GM19240 (cell line): ENCODE measurements at regions not wholly inside any gene's neighbourhood (a gene's known extent, or its start where the extent isn't known, plus 50 kb on each side); places are given as distances from the start of the nearest gene placed in this dataset.
A peak's percentile ranks its signal among the peaks of the same experiment; 100 is the strongest.
"Not testable (repeated sequence)": the region's sequence is repeated elsewhere in the genome, so short reads cannot be mapped to it uniquely, and the experiment has no call there.

ENCODE experiments used
- DNase-seq: peaks from one replicate; pipeline ENCODE4 v3.0.0; 2011; ENCODE audit warnings: low spot score; ENCODE audit not compliant: insufficient read length

DNA sequence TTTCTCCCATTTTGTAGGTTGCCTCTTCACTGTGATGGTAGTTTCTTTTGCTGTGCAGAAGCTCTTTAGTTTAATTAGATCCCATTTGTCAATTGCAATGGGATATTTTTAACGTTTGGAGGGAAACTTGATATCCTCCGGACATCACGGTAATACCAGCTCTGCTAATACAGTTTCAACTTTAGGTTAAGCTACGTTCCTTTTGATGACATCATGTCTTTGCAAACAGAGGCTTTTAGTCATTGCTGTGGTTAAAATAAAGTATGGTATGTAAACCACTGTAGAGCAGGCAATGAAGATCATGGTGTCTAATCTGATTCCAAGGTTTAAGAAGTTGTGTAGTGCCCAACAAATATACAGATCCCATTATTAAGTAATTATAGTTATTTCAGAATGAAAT is 168.0 kb upstream of the CHD6 start:
- DNase-seq, result no peak

DNA sequence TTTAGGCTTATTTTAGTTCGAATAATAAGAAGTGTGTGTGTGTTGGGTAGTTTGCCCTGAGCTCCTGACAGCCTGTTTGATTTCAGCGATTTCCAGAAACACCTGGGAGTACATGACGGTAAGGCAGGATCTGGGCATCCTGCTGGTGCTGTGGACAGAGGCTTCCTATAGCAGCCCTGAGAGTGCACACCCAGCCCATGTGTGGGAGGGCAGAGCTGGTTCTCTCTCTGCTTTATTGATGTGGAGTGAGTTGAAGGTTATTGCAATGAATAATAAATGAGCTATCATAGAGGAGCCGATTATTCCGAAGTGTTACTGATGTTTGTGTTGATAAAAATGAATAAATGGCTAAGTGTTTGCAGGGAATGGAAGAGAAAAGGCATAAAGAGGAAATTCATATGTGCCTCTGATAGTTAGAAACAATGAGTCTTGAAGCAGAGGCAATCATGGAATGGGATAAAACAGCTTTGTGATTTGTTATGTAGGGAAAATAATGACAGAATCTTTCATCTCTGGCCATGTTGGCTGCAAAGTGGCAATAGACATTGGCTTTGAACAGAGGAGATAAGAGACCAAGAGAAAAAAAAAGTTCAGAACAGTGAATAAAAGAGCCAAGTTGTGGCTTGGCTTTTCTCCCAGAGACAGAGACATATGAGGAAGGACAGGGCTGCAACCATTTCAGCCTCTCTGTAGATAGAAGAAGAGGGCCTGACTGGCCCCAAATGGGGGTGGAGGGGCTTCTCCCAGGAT is 166.2 kb upstream of the CHD6 start:
- DNase-seq, result no peak

DNA sequence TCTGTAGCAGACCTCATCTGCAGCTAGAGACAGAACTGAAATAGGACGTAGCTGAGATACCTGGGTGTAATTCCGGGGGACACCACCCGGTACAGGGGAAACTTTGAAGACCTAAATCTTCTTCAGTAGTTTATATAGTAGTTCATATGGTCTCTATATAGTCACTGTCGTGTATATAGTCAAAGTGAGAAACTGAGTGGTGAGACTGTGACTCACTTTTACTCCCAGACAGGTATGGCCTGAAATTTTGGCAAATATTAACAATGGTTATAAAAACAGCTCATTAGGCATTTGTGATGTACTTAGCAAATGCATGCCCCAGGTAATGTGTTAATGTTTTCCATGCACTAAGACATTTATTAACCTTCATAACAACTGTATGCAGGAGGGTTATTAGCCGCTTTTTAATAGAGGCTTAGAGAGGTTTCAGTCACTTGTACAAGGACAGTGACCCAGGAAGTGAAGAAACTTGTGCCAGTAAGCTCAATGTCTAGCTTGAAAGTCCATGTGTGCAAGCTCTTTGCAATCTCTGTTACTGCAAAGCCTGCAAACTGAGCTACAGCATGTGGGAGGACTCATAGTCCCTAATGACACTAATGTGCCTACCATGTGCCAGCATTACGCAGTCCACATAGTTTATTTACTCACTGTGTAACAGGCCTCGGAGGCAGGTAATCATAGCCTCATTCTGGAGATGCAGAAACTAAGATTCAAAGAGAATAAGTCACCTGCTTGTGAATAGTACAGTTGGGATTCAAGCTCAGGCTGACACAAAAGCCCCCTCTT is 165.4 kb upstream of the CHD6 start:
- DNase-seq, result no peak

DNA sequence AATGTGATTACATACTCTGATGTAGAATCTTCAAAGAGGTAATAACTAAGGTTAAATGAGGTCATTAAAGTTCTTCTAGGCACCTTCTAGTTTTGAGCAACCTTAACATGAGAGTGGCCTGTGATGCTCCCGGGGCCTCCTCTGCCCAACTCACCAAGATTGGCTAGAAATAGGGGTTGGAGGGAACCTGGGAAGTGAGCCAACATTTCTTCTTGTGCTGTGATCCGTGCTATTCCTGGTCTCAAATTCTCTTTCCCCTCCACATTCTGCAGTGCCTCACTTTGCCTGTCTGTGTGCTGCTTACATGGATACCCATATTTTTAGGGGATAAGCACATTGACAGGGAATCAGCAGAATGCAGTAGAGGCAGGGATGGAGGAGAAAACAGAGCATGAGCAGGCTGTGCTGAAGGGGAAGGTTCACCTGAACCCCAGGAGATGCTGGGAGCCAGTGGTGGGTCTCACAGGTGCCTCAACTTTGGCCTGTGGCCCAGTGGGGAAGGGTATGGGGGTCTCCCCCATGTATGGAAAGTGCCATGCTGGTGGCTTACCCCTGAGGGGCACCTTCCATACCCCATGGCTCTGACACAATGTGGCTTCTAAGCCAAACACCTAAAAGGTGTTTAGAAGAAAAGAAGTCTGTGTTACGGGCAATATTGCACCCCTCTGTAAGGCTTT is 164.7 kb upstream of the CHD6 start:
- no peak for DNase-seq

DNA sequence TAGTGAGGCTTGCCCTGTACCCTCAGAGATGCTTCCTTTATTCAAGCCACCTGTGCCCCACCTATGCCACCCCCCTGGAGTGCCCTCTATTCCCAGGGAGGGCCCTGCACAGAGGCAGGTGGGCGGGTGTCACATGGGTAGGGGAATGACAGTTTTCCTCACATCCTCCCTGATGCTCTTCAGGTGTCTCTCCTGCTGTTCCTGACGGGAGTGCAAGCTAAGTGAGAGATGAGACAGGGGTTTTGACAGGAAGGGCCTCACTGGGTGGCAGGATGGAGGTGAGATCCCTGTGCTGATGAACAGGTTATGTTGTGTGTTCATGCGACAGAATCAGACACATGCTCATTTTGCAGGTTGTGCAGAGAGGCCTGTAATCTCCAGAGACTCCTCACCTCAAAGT is 164.1 kb upstream of the CHD6 start:
- DNase-seq, result no peak

DNA sequence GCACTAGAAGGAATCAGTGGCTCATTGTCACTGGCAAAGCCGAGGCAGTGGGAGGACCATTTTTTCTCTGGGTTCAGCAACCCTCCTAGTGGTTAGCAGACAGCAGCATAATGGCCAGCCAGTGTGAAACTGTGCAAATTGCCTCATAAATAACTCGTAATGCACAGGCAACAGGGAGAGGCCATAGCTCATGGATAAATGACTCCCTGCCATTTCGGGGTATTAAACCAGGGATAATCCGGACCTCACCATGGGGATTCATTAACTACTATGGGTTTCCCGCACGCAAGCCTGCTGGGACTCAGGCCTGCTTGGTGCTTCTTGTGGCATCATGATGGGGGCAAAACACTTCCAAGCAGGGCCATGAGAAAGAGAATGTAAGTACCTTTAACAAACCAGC is 158.2 kb upstream of the CHD6 start:
- no peak for DNase-seq

DNA sequence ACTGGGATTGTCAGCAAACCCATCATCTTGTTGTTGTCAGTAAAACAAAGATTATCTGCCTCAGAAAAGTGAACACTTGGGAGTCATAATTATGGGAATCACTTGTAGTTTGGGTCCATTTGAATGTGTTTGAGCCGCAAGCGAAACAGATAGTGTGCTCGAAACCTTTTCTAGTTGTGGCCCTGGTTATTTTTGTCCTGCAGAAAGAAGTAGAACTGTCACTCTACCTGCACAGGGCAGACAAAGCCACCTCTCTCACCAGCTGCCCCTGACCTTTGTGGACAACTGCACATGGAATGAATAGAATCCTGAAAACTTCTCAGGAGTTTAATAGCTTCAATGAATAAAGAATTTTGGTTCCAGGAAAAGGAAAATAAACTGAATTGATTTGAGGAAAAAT is 156.1 kb upstream of the CHD6 start:
- no peak for DNase-seq

DNA sequence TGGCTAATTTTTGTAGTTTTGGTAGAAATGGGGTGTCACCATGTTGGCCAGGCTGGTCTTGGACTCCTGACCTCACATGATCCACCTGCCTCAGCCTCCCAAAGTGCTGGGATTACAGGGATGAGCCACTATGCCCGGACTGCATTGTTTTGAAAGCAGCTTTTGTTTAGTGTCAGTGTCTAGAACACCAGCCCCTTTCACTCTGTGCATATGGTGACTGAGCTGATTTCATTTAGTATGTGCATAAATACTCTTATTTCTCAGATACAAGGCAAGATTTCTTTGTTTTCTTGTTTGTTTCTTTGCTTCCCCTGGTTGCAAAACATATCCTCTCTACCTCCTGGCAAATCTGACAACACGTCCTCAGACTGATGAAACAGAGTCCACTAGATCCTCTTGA is 152.8 kb upstream of the CHD6 start:
- no peak for DNase-seq

DNA sequence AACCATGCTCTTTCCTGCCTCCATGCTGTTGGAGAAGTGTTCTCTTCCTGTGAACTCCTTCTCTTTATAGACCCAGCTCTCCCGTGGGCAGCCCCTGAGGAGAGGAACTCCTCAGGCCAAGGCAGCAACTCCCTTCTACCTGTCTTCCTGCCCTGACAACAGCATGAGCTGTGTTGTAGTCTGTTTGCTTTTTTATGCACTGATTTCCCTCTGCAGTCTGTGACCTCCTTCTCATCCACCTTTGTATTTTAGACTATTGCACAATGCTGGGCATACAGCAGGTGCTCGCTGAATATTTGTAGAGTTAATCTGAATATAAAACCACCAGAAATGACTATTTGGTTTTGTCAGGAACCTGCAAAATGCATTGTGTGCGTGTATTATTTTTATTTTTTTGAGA is 152.2 kb upstream of the CHD6 start:
- no peak for DNase-seq

DNA sequence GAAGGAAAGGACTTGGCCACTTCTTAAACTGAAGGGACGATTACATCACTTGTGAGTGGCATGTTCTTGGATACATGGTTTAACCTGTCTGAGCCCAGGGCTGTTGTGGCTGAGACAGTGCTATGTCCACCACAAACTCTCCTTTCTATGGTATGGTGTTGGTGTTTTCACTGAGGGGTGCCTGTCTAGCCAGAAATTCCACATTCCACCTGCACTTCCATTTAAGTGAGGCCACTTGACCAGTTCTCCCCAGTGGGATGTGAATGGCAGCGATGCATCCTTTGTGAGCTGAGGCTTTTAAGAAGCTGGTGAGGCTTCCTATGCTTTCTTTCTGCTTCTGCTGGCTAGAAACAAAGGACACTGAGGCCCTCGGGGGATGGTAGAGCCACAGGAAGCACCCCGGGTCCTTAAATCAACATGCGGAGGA is 151.4 kb upstream of the CHD6 start:
- no peak for DNase-seq

DNA sequence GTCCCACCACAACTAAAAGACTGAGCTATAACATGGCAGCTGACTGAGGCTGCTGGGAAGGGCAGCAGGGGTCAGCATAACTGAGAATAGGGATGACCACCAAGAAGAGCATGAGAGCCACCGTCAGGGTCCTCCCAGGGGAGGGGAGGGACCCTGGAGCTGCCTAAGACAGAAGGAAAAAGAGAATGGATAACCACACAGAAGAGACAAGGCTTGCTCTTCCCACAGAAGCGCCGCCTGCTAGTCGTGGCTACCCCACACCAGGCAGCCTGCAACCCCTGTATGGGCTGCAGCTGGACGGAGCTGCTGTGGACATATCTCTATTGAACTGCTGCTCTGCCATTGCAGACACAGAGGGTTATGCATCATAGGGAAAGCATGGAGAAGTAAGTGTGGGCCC is 132.0 kb upstream of the CHD6 start:
- no peak for DNase-seq

DNA sequence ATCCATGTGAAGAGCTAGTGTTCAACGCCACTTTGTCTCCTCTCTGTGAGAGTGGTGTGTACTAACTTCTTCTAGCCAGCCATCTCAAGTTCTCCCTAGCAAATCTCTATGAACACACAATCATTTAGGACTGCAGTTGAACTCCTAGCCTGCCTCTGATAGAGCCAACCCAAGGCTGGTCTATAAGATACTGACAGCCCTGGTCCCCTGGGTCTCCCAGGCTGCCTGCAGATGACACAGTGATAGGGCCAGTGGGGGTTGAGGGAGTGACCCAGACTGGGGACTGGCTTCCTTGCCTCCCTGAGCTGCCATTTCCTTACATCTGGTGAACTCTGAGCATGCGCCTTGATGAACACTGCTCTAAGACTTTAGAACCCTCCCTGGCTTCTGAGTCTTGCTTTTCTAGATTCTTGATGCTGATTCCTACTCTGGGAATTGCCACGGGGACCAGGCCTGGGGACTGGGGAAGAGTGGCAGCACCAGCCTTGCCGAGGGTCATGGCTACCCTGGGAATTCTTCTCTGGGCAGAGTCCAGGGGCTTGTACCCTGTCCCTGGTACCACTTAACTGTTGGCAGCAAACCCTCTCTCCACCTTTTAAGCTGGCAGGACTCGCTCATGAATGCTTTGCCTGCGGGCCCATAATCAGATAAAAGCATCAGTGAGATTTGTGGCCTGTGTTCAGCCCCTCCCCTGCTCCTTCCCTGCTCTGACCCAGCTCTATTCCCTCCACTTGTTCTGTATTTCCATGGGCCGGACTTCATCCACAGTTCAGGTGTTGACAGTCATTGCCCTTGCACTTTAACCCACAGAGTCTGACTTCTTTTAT is 130.8 kb upstream of the CHD6 start:
- DNase-seq, result no peak

DNA sequence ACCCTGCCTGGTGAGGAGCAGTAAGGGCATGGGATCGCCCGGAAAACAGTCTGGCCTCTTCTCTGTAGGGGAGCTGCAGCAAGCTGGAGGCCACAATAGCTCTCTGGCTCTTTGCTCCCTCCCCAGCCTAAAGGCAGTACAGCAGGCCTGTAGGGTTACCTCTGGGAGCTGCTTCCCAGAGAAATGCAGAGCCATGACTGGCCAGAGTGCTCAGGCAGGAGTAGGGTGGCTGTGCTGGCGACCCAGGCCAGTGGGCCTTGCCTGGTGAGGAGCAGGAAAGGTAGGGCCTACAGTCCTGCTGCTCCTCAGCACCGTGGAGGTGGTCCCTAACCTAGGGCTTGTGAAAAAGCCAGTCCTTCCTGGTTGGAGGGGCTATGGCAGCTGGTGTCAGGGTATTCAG is 129.9 kb upstream of the CHD6 start:
- no peak for DNase-seq

DNA sequence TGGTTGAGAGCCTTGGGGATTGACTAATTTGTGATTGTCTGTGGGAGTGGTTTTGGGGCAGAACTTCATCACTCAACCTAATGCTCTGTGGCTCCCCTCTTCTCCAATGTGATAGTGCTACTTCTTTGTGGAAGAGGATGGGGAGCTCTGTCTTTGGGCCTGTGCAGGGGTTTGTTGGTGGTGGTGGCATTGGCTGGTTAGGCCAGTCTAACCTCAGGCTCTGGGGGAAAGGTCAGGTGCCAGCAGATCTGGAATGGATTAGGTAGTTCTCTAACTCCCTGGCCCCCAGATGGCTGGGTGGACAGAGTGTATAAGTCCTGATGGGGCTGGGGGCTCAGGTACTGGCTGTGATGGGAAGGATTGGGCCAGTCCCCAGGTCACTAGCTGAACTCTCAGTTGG is 129.0 kb upstream of the CHD6 start:
- no peak for DNase-seq

DNA sequence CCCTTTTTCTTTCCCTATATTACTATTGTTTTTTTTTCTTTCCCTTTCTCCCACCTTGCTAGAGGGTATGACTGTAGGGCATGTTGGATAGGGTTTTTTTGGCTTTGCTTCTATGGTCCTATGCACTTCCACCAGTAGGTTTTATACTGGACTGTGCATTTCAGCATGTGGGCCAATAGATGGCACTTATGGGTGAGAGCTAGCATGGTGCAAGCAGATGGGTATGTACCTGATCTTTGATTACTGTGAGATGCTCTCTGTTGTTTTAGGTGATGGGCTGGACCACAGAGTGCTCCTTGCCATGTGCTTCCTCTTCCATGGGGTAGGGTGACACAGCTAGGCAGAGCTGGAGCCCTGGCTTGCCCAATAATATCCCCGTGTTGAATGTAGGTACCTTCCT is 128.5 kb upstream of the CHD6 start:
- no peak for DNase-seq

DNA sequence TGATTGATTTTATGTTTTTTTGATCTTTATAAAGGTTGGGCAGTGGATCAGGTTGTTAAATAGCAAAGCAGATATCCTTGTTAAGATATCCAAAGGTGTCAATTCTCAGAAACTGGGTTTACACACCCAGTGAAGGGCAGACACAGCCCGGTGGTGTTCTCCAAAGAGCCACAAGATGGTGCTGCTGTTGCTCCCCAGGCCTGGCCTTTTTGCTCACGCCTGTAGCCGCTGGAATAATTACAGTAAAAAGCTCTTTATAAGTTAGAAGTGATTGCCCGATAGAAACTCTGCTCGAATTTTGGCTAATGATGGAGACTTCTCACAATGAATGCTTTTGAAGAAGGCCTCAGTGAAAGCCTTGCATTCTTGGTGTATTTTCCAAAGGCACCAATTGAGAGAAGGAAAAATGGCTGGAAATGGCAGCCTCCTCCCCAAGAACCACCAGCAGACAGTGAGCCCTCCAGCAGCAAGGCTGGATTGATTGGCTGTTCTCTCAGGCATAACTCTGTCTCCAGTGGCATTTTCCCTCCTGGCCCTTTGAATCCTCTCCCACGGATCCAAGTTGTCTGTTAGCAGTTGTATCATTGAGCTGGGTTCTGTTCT is 120.5 kb upstream of the CHD6 start:
- no peak for DNase-seq

DNA sequence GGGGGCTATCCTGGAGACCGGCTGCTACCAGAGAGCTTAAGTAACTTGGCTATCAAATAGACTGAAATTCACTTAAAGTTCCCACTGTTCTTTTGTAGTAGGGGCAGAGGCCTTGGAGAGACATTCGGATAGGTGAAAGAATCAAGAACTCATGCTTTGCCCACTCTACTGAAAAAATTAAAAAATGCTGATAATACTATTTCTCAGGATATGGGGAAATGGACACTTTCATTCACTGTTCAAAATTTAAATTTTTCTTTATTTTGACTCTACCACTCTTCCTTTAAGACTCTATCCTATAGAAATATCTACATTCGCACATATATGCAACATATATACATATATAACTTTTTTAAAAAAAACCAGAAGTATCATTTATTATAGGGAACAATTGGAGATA is 117.8 kb upstream of the CHD6 start:
- no peak for DNase-seq

DNA sequence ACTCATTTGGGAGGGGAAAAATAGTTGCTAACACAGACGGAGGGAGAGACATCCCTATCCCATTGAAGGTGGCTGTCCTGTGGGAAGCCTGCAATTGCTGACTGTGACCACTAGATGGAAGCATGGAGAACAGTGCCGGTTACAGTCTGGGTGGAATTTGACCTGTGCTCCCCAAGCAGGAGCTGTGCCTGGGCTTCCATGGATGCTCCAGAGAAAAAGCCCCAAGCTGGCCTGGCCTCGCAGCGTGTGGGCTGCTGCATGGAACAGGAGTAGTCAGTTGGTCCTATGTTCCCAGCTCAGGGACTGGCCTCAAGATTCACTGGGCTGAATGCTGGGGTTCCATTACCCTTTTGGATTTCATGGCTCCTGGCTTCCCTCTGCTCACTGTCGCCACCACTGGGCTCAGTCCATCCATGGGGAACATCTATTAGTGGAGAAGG is 116.3 kb upstream of the CHD6 start:
- peak; percentile 53 for DNase-seq

DNA sequence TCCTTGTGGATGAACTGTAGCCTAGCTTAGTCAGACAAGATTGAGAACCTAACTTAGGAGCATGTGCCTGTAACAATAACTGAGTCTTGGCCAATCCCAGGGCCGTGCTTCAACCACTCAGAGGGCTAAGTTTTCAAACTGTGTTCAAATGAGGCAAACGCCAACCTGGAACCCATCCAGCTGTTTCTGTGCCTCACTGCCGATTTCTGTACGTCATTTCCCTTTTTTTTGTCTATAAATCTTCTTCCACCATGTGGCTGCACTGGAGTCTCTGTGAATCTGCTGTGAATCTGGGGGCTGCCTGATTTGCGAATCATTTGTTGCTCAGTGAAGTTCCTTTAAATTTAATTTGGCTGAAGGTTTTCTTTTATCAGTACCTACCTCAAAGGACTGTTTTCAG is 115.0 kb upstream of the CHD6 start:
- no peak for DNase-seq

DNA sequence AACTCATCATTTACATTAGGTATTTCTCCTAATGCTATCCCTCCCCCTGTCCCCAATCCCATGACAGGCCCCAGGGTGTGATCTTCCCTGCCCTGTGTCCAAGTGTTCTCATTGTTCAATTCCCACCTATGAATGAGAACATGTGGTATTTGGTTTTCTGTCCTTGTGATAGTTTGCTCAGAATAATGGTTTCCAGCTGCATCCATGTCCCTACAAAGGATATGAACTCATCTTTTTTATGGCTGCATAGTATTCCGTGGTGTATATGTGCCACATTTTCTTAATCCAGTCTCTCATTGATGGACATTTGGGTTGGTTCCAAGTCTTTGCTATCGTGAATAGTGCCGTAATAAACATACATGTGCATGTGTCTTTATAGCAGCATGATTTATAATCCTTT is 113.0 kb upstream of the CHD6 start:
- DNase-seq, result not testable (repeated sequence)

DNA sequence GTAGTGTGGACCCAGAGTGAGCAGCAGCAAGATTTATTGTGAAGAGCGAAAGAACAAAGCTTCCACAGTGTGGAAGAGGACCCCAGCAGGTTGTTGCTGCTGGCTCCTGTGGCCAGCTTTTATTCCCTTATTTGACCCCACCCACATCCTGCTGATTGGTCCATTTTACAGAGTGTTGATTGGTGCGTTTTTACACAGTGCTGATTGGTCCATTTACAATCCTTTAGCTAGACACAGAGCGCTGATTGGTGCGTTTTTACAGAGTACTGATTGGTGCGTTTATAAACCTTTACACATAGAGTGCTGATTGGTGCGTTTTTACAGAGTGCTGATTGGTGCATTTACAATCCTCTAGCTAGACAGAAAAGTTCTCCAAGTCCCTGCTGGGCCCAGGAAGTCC is 109.5 kb upstream of the CHD6 start:
- not testable (repeated sequence) for DNase-seq
